ENCODE measurements at regions not wholly inside any gene's neighbourhood (a gene's known extent, or its start where the extent isn't known, plus 50 kb on each side); places are given as distances from the start of the nearest gene placed in this dataset.
A peak's percentile ranks its signal among the peaks of the same experiment; 100 is the strongest.

DNA sequence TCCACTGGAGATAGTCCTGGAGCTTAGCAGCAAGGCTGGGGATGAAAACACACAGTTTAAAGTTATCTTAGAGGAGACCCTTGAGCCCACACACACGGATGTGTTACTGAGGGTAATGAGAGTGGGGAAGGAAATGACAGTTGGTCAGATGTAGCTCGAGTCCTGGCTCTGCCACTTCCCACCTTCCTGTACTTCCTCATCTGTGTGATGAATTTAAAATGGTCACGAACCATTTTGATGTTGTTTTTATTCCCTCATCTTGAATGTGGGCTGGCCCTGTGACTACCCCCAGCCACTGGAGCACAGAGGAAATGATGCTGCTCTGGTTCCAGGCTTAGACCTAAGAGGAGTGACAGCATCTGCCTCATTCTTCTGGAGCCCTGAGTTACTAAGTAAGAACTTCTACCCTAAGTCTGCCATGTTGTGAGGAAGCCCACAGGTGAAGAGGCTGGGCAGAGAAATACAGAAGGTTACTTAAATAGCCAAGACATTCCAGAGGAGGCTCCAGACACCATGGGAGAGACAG lies 141.2 kb downstream of the NRN1 start:
- no peak overlapping the region for H2AFZ ChIP-seq (ENCODE audit: insufficient read depth, low read depth, low read length, poor library complexity, severe bottlenecking)
- Mint-ChIP-seq H3K4me1 (peaks cover 8% of the 10 kb centered on the region), H3K36me3 (no peaks in the 10 kb centered on the region), H3K27me3 (ENCODE audit: low read depth in 3 of 3) (peaks cover 0 to 2% (median 2%) of the 10 kb centered on the region in 3 donors), H3K9me3 (peaks cover 13 to 27% (median 23%) of the 10 kb centered on the region in 7 donors), H3K27ac (peak overlapping the region in 2 of 7 donors; percentile 6 to 54), H3K4me3 (no peak overlapping the region)
- no peak overlapping the region for H3K4me3 ChIP-seq (replicated peaks in 1 of 3; ENCODE audit: low read depth in 2 of 3, low read length in 3 of 3)
- TF ChIP-seq, protein P1, sequence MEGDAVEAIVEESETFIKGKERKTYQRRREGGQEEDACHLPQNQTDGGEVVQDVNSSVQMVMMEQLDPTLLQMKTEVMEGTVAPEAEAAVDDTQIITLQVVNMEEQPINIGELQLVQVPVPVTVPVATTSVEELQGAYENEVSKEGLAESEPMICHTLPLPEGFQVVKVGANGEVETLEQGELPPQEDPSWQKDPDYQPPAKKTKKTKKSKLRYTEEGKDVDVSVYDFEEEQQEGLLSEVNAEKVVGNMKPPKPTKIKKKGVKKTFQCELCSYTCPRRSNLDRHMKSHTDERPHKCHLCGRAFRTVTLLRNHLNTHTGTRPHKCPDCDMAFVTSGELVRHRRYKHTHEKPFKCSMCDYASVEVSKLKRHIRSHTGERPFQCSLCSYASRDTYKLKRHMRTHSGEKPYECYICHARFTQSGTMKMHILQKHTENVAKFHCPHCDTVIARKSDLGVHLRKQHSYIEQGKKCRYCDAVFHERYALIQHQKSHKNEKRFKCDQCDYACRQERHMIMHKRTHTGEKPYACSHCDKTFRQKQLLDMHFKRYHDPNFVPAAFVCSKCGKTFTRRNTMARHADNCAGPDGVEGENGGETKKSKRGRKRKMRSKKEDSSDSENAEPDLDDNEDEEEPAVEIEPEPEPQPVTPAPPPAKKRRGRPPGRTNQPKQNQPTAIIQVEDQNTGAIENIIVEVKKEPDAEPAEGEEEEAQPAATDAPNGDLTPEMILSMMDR (IDR thresholded peaks at IDR 0.05): no peak
- H3K27ac ChIP-seq (ENCODE audit: low read depth in 1 of 2, low read length in 2 of 2): no peak overlapping the region
- no peaks in the 10 kb centered on the region for H4K20me1 ChIP-seq (ENCODE audit: insufficient read depth, low read length)
- H3K36me3 ChIP-seq (replicated peaks in 1 of 2; ENCODE audit: control insufficient read depth in 1 of 2, insufficient read depth in 2 of 2, low read length in 2 of 2): no peaks in the 10 kb centered on the region
- no CpG with 5 or more reads among the region's 3 CpGs for WGBS (ENCODE audit: insufficient coverage)
- H3K79me2 ChIP-seq (ENCODE audit: insufficient read depth, low read length): no peaks in the 10 kb centered on the region
- peaks cover 4 to 17% of the 10 kb centered on the region in 2 donors for H3K9me3 ChIP-seq (replicated peaks in 1 of 2; ENCODE audit: control insufficient read depth in 1 of 2, insufficient read depth in 1 of 2, low read length in 2 of 2)
- H3K4me2 ChIP-seq (replicated peaks; ENCODE audit: extremely low read depth, low read length, poor library complexity, severe bottlenecking): no peak overlapping the region
- no peaks in the 10 kb centered on the region for H3K27me3 ChIP-seq (ENCODE audit: control insufficient read depth in 2 of 2, insufficient read depth in 2 of 2, low read length in 2 of 2)
- DNase-seq: no peak
- intact Hi-C loops (cut with micrococcal nuclease): no loop called here
- no peak overlapping the region for H3K9ac ChIP-seq (ENCODE audit: insufficient read depth, low read length, poor library complexity, severe bottlenecking)
- H3K4me1 ChIP-seq (ENCODE audit: control insufficient read depth in 1 of 2, insufficient read depth in 2 of 2, low read length in 2 of 2): no peaks in the 10 kb centered on the region

DNA sequence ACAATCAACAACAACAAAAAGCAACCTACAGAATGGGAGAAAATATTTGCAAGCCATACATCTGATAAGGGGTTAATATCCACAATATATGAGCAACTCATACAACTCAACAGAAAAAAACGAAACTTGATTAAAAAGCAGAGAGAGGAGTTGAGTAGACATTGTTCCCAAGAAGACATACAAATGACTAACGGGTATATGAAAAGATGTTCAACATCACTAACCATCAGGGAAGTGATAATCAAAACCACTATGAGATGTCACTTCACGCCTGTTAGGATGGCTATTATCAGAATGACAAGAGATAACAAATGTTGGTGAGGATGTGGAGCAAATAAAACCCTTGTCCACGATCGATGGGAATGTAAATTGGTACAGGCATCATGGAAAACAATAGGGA lies 145.9 kb downstream of the NRN1 start:
- H3K27ac Mint-ChIP-seq: no peak overlapping the region
- Histone ChIP-seq H4K20me1 (ENCODE audit: insufficient read depth, low read length) (no peaks in the 10 kb centered on the region), H3K4me3 (replicated peaks in 1 of 3; ENCODE audit: low read depth in 2 of 3, low read length in 3 of 3) (no peak overlapping the region), H3K4me1 (ENCODE audit: control insufficient read depth in 1 of 2, insufficient read depth in 2 of 2, low read length in 2 of 2) (no peaks in the 10 kb centered on the region), H2AFZ (ENCODE audit: insufficient read depth, low read depth, low read length, poor library complexity, severe bottlenecking) (no peak overlapping the region), H3K27ac (ENCODE audit: low read depth in 1 of 2, low read length in 2 of 2) (no peak overlapping the region), H3K36me3 (replicated peaks in 1 of 2; ENCODE audit: control insufficient read depth in 1 of 2, insufficient read depth in 2 of 2, low read length in 2 of 2) (no peaks in the 10 kb centered on the region), H3K27me3 (ENCODE audit: control insufficient read depth in 2 of 2, insufficient read depth in 2 of 2, low read length in 2 of 2) (no peaks in the 10 kb centered on the region), H3K79me2 (ENCODE audit: insufficient read depth, low read length) (no peaks in the 10 kb centered on the region), H3K9ac (ENCODE audit: insufficient read depth, low read length, poor library complexity, severe bottlenecking) (no peak overlapping the region), H3K4me2 (replicated peaks; ENCODE audit: extremely low read depth, low read length, poor library complexity, severe bottlenecking) (no peak overlapping the region), H3K9me3 (replicated peaks in 1 of 2; ENCODE audit: control insufficient read depth in 1 of 2, insufficient read depth in 1 of 2, low read length in 2 of 2) (peaks cover 0 to 16% of the 10 kb centered on the region in 2 donors)
- peaks cover 8% of the 10 kb centered on the region for H3K4me1 Mint-ChIP-seq
- 100% methylated on average over 2 of the region's 5 CpGs for WGBS (ENCODE audit: insufficient coverage)
- DNase-seq: no peak
- no peak overlapping the region for H3K4me3 Mint-ChIP-seq
- H3K9me3 Mint-ChIP-seq: peaks cover 13 to 29% (median 20%) of the 10 kb centered on the region in 7 donors
- intact Hi-C loops (cut with micrococcal nuclease): no loop called here
- peaks cover 0 to 10% (median 7%) of the 10 kb centered on the region in 3 donors for H3K27me3 Mint-ChIP-seq (ENCODE audit: low read depth in 3 of 3)
- no peaks in the 10 kb centered on the region for H3K36me3 Mint-ChIP-seq
- TF ChIP-seq, protein P1 (IDR thresholded peaks at IDR 0.05): no peak

All from CD14-positive monocyte (primary cell).